K562 (cell line): ENCODE measurements at regions not wholly inside any gene's neighbourhood (a gene's known extent, or its start where the extent isn't known, plus 50 kb on each side); places are given as distances from the start of the nearest gene placed in this dataset.

ENCODE experiments used
- E2F1 ChIP-seq: sonication (generic); formaldehyde crosslinking; IDR thresholded peaks from 2 replicates; pipeline ENCODE4 v1.8.1; 2023; ENCODE audit warnings: mild to moderate bottlenecking, missing genetic modification reagents, moderate library complexity
- HDGF ChIP-seq: fragments of 450-650 bp; IDR thresholded peaks from 2 replicates; pipeline ENCODE4 v1.6.1; 2016
- HIVEP1 ChIP-seq: fragments of 250-450 bp; sonication (Bioruptor Pico); IDR thresholded peaks from 2 replicates; pipeline ENCODE4 v1.4.0; 2020; ENCODE audit warnings: mild to moderate bottlenecking
- KLF13 ChIP-seq: fragments of 450-650 bp; IDR thresholded peaks from 2 replicates; pipeline ENCODE4 v1.6.1; 2016; ENCODE audit warnings: missing genetic modification characterization, low read depth, mild to moderate bottlenecking, missing compliant biosample characterization, moderate library complexity, borderline replicate concordance
- POLR2A ChIP-seq: fragments of 450-650 bp; conservative IDR thresholded peaks from 2 replicates; pipeline ENCODE4 v1.6.1; 2016
- RAD51 ChIP-seq: fragments of 450-650 bp; IDR thresholded peaks from 2 replicates; pipeline ENCODE4 v1.7.1; 2016; ENCODE audit warnings: low read depth, mild to moderate bottlenecking, borderline replicate concordance
- SIN3A ChIP-seq, 2 experiments: fragments of 150-350 bp in 1 of 2; IDR thresholded peaks; 2 replicates each; pipeline ENCODE4 v1.6.1; 2011 to 2016; ENCODE audit warnings: borderline replicate concordance in 2 of 2, low read depth in 2 of 2, low read length in 2 of 2, mild to moderate bottlenecking in 2 of 2, moderate library complexity in 2 of 2; ENCODE audit not compliant: control insufficient read depth in 1 of 2
- SPI1 ChIP-seq: IDR thresholded peaks from 2 replicates; pipeline ENCODE4 v1.6.1; 2011; ENCODE audit warnings: low read depth, low read length, control low read depth, borderline replicate concordance
- SREBF1 ChIP-seq: fragments of 150-350 bp; IDR thresholded peaks from 2 replicates; pipeline ENCODE4 v1.6.1; 2014; ENCODE audit warnings: antibody characterized with exemption, low read depth, low read length, borderline replicate concordance
- ZBTB17 ChIP-seq: fragments of 450-650 bp; formaldehyde crosslinking; IDR thresholded peaks from 2 replicates; pipeline ENCODE4 v1.4.0; 2020; ENCODE audit warnings: mild to moderate bottlenecking
- ZFP36 ChIP-seq: fragments of 150-350 bp; IDR thresholded peaks from 2 replicates; pipeline ENCODE4 v1.6.1; 2018; ENCODE audit warnings: low read length, low read depth; ENCODE audit not compliant: partially characterized antibody
- ZFPM2 ChIP-seq: fragments of 250-450 bp; sonication (Bioruptor Pico); IDR thresholded peaks from 2 replicates; pipeline ENCODE4 v1.5.1; 2022; ENCODE audit warnings: mild to moderate bottlenecking
- ZNF12 ChIP-seq: sonication (generic); formaldehyde crosslinking; IDR thresholded peaks from 2 replicates; pipeline ENCODE4 v1.4.0; 2020; ENCODE audit warnings: mild to moderate bottlenecking, missing genetic modification reagents
- ZNF639 ChIP-seq, 2 experiments: fragments of 200-800 bp in 1 of 2; sonication (Bioruptor generic) in 1 of 2; sonication (generic) in 1 of 2; formaldehyde crosslinking in 1 of 2; IDR thresholded peaks in 1 of 2; conservative IDR thresholded peaks in 1 of 2; 2 replicates each; pipeline versions ENCODE4 v1.5.0 to v1.6.1; 2016 to 2020; ENCODE audit warnings: missing compliant biosample characterization in 1 of 2, missing genetic modification characterization in 1 of 2, missing genetic modification reagents in 1 of 2

DNA sequence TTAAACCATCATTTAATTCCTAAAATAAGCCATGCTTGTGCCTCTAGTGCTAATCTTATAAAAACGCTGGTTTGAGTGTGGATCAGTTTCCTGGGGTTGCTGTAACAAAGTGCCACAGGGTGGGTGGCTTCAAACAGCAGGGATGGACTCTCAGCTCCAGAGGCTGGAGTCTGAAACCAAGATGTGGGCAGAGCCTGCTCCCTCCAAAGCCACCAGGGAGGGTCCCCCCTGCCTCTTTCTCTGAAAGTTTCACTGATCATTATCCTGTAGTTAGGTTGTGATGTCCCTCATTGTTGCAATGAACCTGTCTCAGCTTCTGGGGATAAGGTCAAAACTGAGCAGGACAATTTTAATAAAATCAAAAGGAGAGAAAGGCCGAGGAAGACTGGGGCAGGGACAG is 251.9 kb upstream of the TCERG1L start:
- no peak for TF ChIP-seq RAD51
- TF ChIP-seq ZFPM2 (CRISPR knock-in tag) = no peak
- TF ChIP-seq SPI1 = no peak
- TF ChIP-seq POLR2A = no peak
- no peak for TF ChIP-seq HIVEP1
- no peak for TF ChIP-seq ZBTB17 (CRISPR knock-in tag)
- TF ChIP-seq KLF13 (tag) = no peak
- no peak for TF ChIP-seq ZFP36
- no peak for TF ChIP-seq ZNF12 (CRISPR knock-in tag)
- no peak for TF ChIP-seq HDGF
- no peak for TF ChIP-seq E2F1 (CRISPR knock-in tag)
- TF ChIP-seq ZNF639 (CRISPR knock-in tag; conservative IDR thresholded peaks at IDR 0.05 in 1 of 2, IDR thresholded peaks at IDR 0.05 in 1 of 2) = no peak
- TF ChIP-seq SIN3A (IDR thresholded peaks at IDR 0.05; ENCODE audit: borderline replicate concordance in 2 of 2, control insufficient read depth in 1 of 2, low read depth in 2 of 2, low read length in 2 of 2) = no peak
- no peak for TF ChIP-seq SREBF1
